Stimulated activated memory B cell treated with anti-CD40 and anti-IgM and Interleukin-4, amounts not matched to agents 10 μg/mL and 1 μg/mL and 100 μg/mL, for 72 hours (primary cell): ENCODE measurements at regions not wholly inside any gene's neighbourhood (a gene's known extent, or its start where the extent isn't known, plus 50 kb on each side); places are given as distances from the start of the nearest gene placed in this dataset.

Experiments used
- ATAC-seq: fragments of 150-1000 bp; cut with Tn5 transposase; 2 replicates; pipeline ENCODE4 v1.10.0; 2021
- H3K27ac Mint-ChIP-seq: one replicate; pipeline ENCODE4 v1.8.0; 2022; ENCODE audit warnings: mild to moderate bottlenecking, mixed read lengths
- H3K27me3 Mint-ChIP-seq: one replicate; pipeline ENCODE4 v1.8.0; 2022; ENCODE audit warnings: mixed read lengths
- H3K36me3 Mint-ChIP-seq: one replicate; pipeline ENCODE4 v1.8.0; 2022; ENCODE audit warnings: mixed read lengths
- H3K4me1 Mint-ChIP-seq: one replicate; pipeline ENCODE4 v1.8.0; 2022; ENCODE audit warnings: mixed read lengths
- H3K4me3 Mint-ChIP-seq: one replicate; pipeline ENCODE4 v1.8.0; 2022; ENCODE audit warnings: mild to moderate bottlenecking, moderate library complexity, mixed read lengths
- H3K9me3 Mint-ChIP-seq: one replicate; pipeline ENCODE4 v1.8.0; 2022; ENCODE audit warnings: mixed read lengths

DNA sequence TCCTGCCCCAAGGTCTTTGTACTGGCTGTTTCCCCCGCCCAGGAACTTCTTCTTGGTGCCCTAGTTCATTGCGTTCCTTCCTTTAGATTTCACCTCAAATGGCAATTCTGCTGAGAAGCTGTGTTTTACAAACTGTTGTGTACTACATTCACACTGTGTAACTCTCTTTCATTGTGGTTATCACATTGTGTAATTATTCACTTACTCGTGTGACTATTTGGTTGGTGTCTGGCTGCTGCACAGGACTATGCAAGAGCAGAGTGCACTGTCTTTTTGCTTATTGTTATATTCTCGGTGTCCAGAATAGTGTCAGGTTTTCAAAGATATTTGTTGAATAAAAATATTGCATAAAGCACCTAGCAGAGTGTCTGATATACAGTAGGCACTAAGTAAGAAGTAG, 177.2 kb upstream of the PRICKLE1 start:
- Mint-ChIP-seq H3K27ac (no peak overlapping the region), H3K36me3 (no peaks in the 10 kb centered on the region), H3K4me3 (no peak overlapping the region), H3K4me1 (no peaks in the 10 kb centered on the region), H3K27me3 (peaks cover 10% of the 10 kb centered on the region), H3K9me3 (peaks cover 3% of the 10 kb centered on the region)
- no peak for ATAC-seq

DNA sequence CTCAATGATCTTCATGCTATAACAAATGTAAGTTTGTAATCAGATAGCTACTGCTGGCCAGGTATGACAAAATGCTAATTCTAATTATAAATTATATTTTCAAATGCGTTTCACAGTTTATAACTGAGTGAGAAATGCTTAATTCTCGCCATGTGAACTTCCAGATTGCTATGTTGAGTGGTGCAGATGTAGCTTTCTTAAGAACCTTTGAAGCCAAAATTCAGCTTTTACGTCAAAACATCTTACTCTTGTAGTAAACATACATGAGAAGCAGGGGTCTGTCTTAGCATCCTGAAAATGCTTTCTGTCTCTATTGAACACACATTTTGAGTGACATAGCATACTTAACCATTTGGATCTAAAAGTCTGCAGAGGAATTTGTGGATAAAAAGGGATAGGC, 176.5 kb upstream of the PRICKLE1 start:
- Mint-ChIP-seq H3K4me3 (no peak overlapping the region), H3K9me3 (no peaks in the 10 kb centered on the region), H3K36me3 (no peaks in the 10 kb centered on the region), H3K27ac (no peak overlapping the region), H3K27me3 (peaks cover 5% of the 10 kb centered on the region), H3K4me1 (no peaks in the 10 kb centered on the region)
- no peak for ATAC-seq

GRCh38 chr12:42763682-42764081, 174.1 kb upstream of the PRICKLE1 start:
- H3K36me3 Mint-ChIP-seq, result no peaks in the 10 kb centered on the region
- H3K4me3 Mint-ChIP-seq, result no peak overlapping the region

DNA sequence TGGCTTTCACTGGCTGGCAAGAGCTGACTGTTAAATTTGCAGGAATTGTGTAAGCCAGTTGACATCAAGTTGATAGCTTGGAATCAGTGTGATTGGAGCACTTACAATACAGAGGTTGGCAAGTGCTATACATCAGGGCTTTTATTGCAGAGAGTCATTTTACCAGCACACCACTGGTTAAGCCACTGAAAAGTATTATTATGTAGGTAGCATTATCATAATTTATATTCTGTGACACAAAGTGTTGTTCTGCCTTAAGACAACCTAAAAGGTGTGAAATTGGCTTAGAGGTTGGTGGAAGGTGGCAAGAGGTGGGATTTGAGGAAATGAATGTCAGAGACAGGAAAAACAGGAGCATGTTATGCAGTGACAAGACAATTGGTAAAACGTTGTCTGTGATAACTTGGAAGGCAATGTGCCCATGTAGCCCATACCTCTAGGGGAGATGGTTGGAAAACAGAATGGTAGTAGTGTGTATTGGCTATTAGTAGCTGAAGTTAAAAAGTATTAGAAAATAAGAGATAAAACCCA, 172.9 kb upstream of the PRICKLE1 start:
- Mint-ChIP-seq H3K27ac (no peak overlapping the region), H3K4me3 (no peak overlapping the region), H3K36me3 (no peaks in the 10 kb centered on the region), H3K9me3 (no peaks in the 10 kb centered on the region), H3K27me3 (no peaks in the 10 kb centered on the region), H3K4me1 (no peaks in the 10 kb centered on the region)
- ATAC-seq, result no peak

More at GRCh38 chr12:42763682-42764081, 174.1 kb upstream of the PRICKLE1 start:
- ATAC-seq, result no peak
- no peaks in the 10 kb centered on the region for H3K9me3 Mint-ChIP-seq
- H3K4me1 Mint-ChIP-seq, result no peaks in the 10 kb centered on the region
- H3K27me3 Mint-ChIP-seq, result no peaks in the 10 kb centered on the region
- H3K27ac Mint-ChIP-seq, result no peak overlapping the region

GRCh38 chr12:42761601-42762350, 172.2 kb upstream of the PRICKLE1 start:
- Mint-ChIP-seq H3K27ac (no peak overlapping the region), H3K36me3 (no peaks in the 10 kb centered on the region), H3K27me3 (no peaks in the 10 kb centered on the region), H3K4me3 (no peak overlapping the region), H3K9me3 (no peaks in the 10 kb centered on the region), H3K4me1 (no peaks in the 10 kb centered on the region)
- no peak for ATAC-seq

DNA sequence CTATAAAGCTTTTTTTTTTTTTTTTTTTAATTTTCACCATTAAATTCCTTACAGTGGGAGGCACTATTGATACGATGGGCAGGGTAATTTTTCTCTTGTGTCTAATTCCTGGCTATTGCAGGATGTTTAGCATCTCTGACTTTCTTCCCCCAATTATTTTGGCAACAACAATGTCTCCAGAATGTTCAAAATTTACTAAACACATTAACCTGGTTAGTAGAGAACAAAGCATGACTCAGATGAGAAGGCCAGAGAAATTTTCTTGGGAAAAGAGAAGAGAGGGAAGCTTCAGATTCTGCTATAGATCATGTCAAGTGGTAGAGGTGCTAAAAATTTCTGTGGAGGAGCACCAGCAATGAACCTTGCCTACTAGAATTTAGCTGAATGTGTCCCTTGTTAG, 171.5 kb upstream of the PRICKLE1 start:
- ATAC-seq, result no peak
- Mint-ChIP-seq H3K9me3 (no peaks in the 10 kb centered on the region), H3K4me3 (no peak overlapping the region), H3K36me3 (no peaks in the 10 kb centered on the region), H3K4me1 (no peaks in the 10 kb centered on the region), H3K27ac (no peak overlapping the region), H3K27me3 (no peaks in the 10 kb centered on the region)

GRCh38 chr12:42760550-42760949, 171.0 kb upstream of the PRICKLE1 start:
- Mint-ChIP-seq H3K4me1 (no peaks in the 10 kb centered on the region), H3K27me3 (no peaks in the 10 kb centered on the region), H3K27ac (no peak overlapping the region), H3K9me3 (no peaks in the 10 kb centered on the region), H3K4me3 (no peak overlapping the region), H3K36me3 (no peaks in the 10 kb centered on the region)
- ATAC-seq, result no peak

- H3K9me3 Mint-ChIP-seq, result no peaks in the 10 kb centered on the region
- no peaks in the 10 kb centered on the region for H3K4me1 Mint-ChIP-seq
- ATAC-seq, result no peak
- H3K4me3 Mint-ChIP-seq, result no peak overlapping the region
- no peaks in the 10 kb centered on the region for H3K36me3 Mint-ChIP-seq
- H3K27me3 Mint-ChIP-seq, result no peaks in the 10 kb centered on the region
- H3K27ac Mint-ChIP-seq, result no peak overlapping the region
These were observed 170.2 kb upstream of the PRICKLE1 start for GRCh38 chr12:42759622-42760273.

GRCh38 chr12:42758806-42759205, 169.3 kb upstream of the PRICKLE1 start:
- no peaks in the 10 kb centered on the region for H3K9me3 Mint-ChIP-seq

DNA sequence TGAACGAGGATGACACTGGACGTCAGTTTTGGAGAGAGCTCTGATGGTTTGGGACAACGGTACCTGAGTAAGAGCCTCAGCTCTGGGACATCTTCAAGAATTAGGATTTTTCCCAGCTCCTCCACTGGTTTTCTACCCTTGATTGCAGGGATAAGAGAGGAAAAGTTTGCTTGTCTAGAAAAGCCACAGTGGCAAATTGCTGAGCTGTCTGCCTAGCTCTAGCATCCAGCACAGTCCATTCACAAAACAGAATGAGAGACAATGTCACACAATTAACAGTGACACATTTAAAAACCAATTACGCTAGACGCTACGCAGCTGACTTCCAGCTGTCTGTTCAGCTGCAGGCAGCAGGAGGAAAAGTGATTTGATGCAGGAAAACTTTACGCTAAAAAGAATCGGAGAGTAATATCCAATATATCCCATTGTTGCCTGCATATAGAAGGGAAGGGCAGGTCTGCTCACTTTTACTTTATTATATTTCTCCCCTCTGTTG, 168.1 kb upstream of the PRICKLE1 start:
- no peaks in the 10 kb centered on the region for H3K9me3 Mint-ChIP-seq
- no peak overlapping the region for H3K27ac Mint-ChIP-seq
- H3K27me3 Mint-ChIP-seq, result peaks cover 10% of the 10 kb centered on the region
- ATAC-seq, result no peak
- H3K4me3 Mint-ChIP-seq, result no peak overlapping the region
- H3K36me3 Mint-ChIP-seq, result no peaks in the 10 kb centered on the region
- H3K4me1 Mint-ChIP-seq, result no peaks in the 10 kb centered on the region

More at GRCh38 chr12:42758806-42759205, 169.3 kb upstream of the PRICKLE1 start:
- Mint-ChIP-seq H3K27me3 (no peaks in the 10 kb centered on the region), H3K4me1 (no peaks in the 10 kb centered on the region), H3K27ac (no peak overlapping the region), H3K36me3 (no peaks in the 10 kb centered on the region), H3K4me3 (no peak overlapping the region)
- ATAC-seq, result no peak

GRCh38 chr12:42756841-42757623, 167.5 kb upstream of the PRICKLE1 start:
- Mint-ChIP-seq H3K27ac (no peak overlapping the region), H3K27me3 (peaks cover 14% of the 10 kb centered on the region)

GRCh38 chr12:42750356-42750755, 160.8 kb upstream of the PRICKLE1 start:
- Mint-ChIP-seq H3K4me3 (no peak overlapping the region), H3K27ac (no peak overlapping the region), H3K4me1 (no peaks in the 10 kb centered on the region), H3K27me3 (peaks cover 48% of the 10 kb centered on the region), H3K9me3 (no peaks in the 10 kb centered on the region), H3K36me3 (no peaks in the 10 kb centered on the region)
- no peak for ATAC-seq

More at GRCh38 chr12:42756841-42757623, 167.5 kb upstream of the PRICKLE1 start:
- H3K4me1 Mint-ChIP-seq, result no peaks in the 10 kb centered on the region
- H3K4me3 Mint-ChIP-seq, result no peak overlapping the region
- no peaks in the 10 kb centered on the region for H3K36me3 Mint-ChIP-seq
- ATAC-seq, result no peak
- H3K9me3 Mint-ChIP-seq, result no peaks in the 10 kb centered on the region

DNA sequence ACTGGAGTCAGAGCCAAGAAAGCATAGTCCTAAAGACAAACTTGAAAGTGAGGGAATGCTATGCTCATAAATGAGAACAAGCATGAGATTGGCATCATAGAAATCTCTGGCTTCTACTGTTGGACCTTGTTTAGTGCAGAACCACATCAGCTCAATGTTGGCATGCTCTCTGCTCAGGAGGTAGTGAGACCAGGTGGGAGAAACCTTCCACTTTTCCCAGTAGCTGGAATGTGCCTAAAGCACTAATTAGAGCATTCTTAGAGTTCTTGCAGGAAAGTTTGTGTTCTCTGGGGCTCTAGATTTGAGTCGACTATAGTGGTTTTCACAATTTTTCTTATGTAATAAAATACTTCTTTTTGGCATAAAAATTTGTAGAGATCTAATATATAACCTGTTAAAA, 159.7 kb upstream of the PRICKLE1 start:
- Mint-ChIP-seq H3K27ac (no peak overlapping the region), H3K4me1 (no peaks in the 10 kb centered on the region), H3K4me3 (no peak overlapping the region), H3K9me3 (no peaks in the 10 kb centered on the region), H3K27me3 (peaks cover 48% of the 10 kb centered on the region), H3K36me3 (no peaks in the 10 kb centered on the region)
- no peak for ATAC-seq

GRCh38 chr12:42744539-42745182, 155.1 kb upstream of the PRICKLE1 start:
- no peak overlapping the region for H3K27ac Mint-ChIP-seq
- H3K4me3 Mint-ChIP-seq, result no peak overlapping the region
- no peak for ATAC-seq
- peaks cover 21% of the 10 kb centered on the region for H3K27me3 Mint-ChIP-seq
- no peaks in the 10 kb centered on the region for H3K4me1 Mint-ChIP-seq
- no peaks in the 10 kb centered on the region for H3K9me3 Mint-ChIP-seq
- no peaks in the 10 kb centered on the region for H3K36me3 Mint-ChIP-seq

DNA sequence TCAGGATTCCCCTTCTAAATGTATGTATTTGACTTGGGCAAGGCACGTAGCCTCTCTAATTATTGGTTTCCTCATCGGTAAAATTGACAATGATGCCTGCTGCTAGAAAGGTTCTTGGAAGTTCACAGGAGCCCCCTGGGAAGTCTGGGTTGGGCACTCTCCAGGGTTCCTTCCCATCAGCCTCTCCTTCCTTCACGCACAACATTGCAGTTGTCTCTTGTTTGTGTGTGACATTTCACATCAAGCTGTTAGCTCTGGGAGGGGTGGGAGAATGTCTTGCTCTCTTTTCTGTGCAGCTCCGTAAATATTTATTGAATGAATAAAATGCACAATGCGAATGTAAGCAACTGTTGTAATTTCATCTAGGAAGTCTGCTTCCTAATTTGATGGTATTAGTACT, 153.2 kb upstream of the PRICKLE1 start:
- Mint-ChIP-seq H3K4me3 (no peak overlapping the region), H3K36me3 (no peaks in the 10 kb centered on the region), H3K4me1 (no peaks in the 10 kb centered on the region), H3K9me3 (no peaks in the 10 kb centered on the region), H3K27me3 (peaks cover 3% of the 10 kb centered on the region), H3K27ac (no peak overlapping the region)
- no peak for ATAC-seq
